GM12878 (cell line): ENCODE measurements at regions not wholly inside any gene's neighbourhood (a gene's known extent, or its start where the extent isn't known, plus 50 kb on each side); places are given as distances from the start of the nearest gene placed in this dataset.

Experiments
- ESRRA ChIP-seq: IDR thresholded peaks from 2 replicates; pipeline ENCODE4 v1.6.1; 2012; ENCODE audit warnings: mild to moderate bottlenecking, low read length, improper control_type of control experiment
- IRF3 ChIP-seq: fragments of 450-650 bp; IDR thresholded peaks from 2 replicates; pipeline ENCODE4 v1.6.1; 2014; ENCODE audit warnings: mild to moderate bottlenecking
- MYC ChIP-seq: IDR thresholded peaks from 2 replicates; pipeline ENCODE4 v1.6.1; 2011; ENCODE audit warnings: mild to moderate bottlenecking, low read length, moderate library complexity, inconsistent platforms; ENCODE audit not compliant: insufficient read depth, insufficient replicate concordance, insufficient read length, severe bottlenecking
- NBN ChIP-seq: fragments of 450-650 bp; IDR thresholded peaks from 2 replicates; pipeline ENCODE4 v1.6.1; 2016
- PKNOX1 ChIP-seq: fragments of 450-650 bp; IDR thresholded peaks from 2 replicates; pipeline ENCODE4 v1.6.1; 2016; ENCODE audit warnings: mild to moderate bottlenecking
- POLR2AphosphoS5 ChIP-seq: IDR thresholded peaks from 2 replicates; pipeline ENCODE4 v1.6.1; 2011; ENCODE audit warnings: mild to moderate bottlenecking, low read length, inconsistent platforms

GRCh38 chr1:177464686-177465085 lies 293.9 kb downstream of the BRINP2 start:
- TF ChIP-seq PKNOX1 (no peak), IRF3 (no peak), NBN (no peak), ESRRA (no peak), POLR2AphosphoS5 (no peak), MYC (no peak)
